ENCODE measurements at regions not wholly inside any gene's neighbourhood (a gene's known extent, or its start where the extent isn't known, plus 50 kb on each side); places are given as distances from the start of the nearest gene placed in this dataset.
"Not testable (repeated sequence)": the region's sequence is repeated elsewhere in the genome, so short reads cannot be mapped to it uniquely, and the experiment has no call there.

- peaks cover 21% of the 10 kb centered on the region for H3K27me3 ChIP-seq (ENCODE audit: control insufficient read depth, insufficient read depth, low read length, poor library complexity, severe bottlenecking)
- Mint-ChIP-seq H3K4me3 (no peak overlapping the region), H3K27ac (no peak overlapping the region), H3K9me3 (peaks cover 7% of the 10 kb centered on the region), H3K27me3 (ENCODE audit: insufficient read depth) (peaks cover 22% of the 10 kb centered on the region), H3K4me1 (no peaks in the 10 kb centered on the region), H3K36me3 (ENCODE audit: low read depth) (no peaks in the 10 kb centered on the region)
- H3K27ac ChIP-seq (ENCODE audit: low read depth, low read length), result no peak overlapping the region
- no peak overlapping the region for H3K4me3 ChIP-seq (ENCODE audit: low read length)
- 83 to 91% methylated on average over 2 to 4 of the region's 4 CpGs for WGBS, 2 experiments (ENCODE audit: insufficient coverage in 1 of 2, insufficient read length in 1 of 2)
- H3K4me1 ChIP-seq (ENCODE audit: control insufficient read depth, insufficient read depth, low read length), result no peaks in the 10 kb centered on the region
- peaks cover 9% of the 10 kb centered on the region for H3K9me3 ChIP-seq (ENCODE audit: control insufficient read depth, low read length)
- H3K36me3 ChIP-seq (ENCODE audit: control insufficient read depth, insufficient read depth, low read length), result no peaks in the 10 kb centered on the region
- no peak for DNase-seq
- no peak for TF ChIP-seq CTCF (conservative IDR thresholded peaks at IDR 0.05)
- H3K9ac ChIP-seq (ENCODE audit: extremely low read depth, low read length, poor library complexity, severe bottlenecking), result no peak overlapping the region
Measured at GRCh38 chr3:184502123-184502667, 59.4 kb upstream of the EPHB3 start.

- peaks cover 23% of the 10 kb centered on the region for H3K27me3 ChIP-seq (ENCODE audit: control insufficient read depth, insufficient read depth, low read length, poor library complexity, severe bottlenecking)
- DNase-seq; H3K9me3 Mint-ChIP-seq; H3K27ac ChIP-seq (ENCODE audit: low read depth, low read length); H3K4me1 Mint-ChIP-seq; H3K9me3 ChIP-seq (ENCODE audit: control insufficient read depth, low read length); H3K36me3 Mint-ChIP-seq (ENCODE audit: low read depth); H3K27ac Mint-ChIP-seq; H3K4me3 ChIP-seq (ENCODE audit: low read length); H3K36me3 ChIP-seq (ENCODE audit: control insufficient read depth, insufficient read depth, low read length); H3K9ac ChIP-seq (ENCODE audit: extremely low read depth, low read length, poor library complexity, severe bottlenecking); H3K4me1 ChIP-seq (ENCODE audit: control insufficient read depth, insufficient read depth, low read length); H3K4me3 Mint-ChIP-seq: not testable (repeated sequence)
- WGBS, 2 experiments (ENCODE audit: insufficient coverage in 1 of 2, insufficient read length in 1 of 2), result 56 to 70% methylated on average over 2 to 4 of the region's 6 CpGs
- H3K27me3 Mint-ChIP-seq (ENCODE audit: insufficient read depth), result peaks cover 24% of the 10 kb centered on the region
Measured at GRCh38 chr3:184502841-184503240, 58.7 kb upstream of the EPHB3 start.

- no peaks in the 10 kb centered on the region for H3K36me3 Mint-ChIP-seq (ENCODE audit: low read depth)
- no peak overlapping the region for H3K9ac ChIP-seq (ENCODE audit: extremely low read depth, low read length, poor library complexity, severe bottlenecking)
- no peaks in the 10 kb centered on the region for H3K36me3 ChIP-seq (ENCODE audit: control insufficient read depth, insufficient read depth, low read length)
- 64 to 67% methylated on average over 2 of the region's 2 CpGs for WGBS, 2 experiments (ENCODE audit: insufficient coverage in 1 of 2, insufficient read length in 1 of 2)
- H3K9me3 ChIP-seq (ENCODE audit: control insufficient read depth, low read length), result peaks cover 9% of the 10 kb centered on the region
- no peak overlapping the region for H3K27ac Mint-ChIP-seq
- DNase-seq, result no peak
- no peaks in the 10 kb centered on the region for H3K4me1 ChIP-seq (ENCODE audit: control insufficient read depth, insufficient read depth, low read length)
- peak; percentile 23 for TF ChIP-seq CTCF (conservative IDR thresholded peaks at IDR 0.05)
- peaks cover 32% of the 10 kb centered on the region for H3K27me3 Mint-ChIP-seq (ENCODE audit: insufficient read depth)
- no peak overlapping the region for H3K4me3 Mint-ChIP-seq
- H3K4me3 ChIP-seq (ENCODE audit: low read length), result no peak overlapping the region
- H3K27ac ChIP-seq (ENCODE audit: low read depth, low read length), result no peak overlapping the region
- H3K27me3 ChIP-seq (ENCODE audit: control insufficient read depth, insufficient read depth, low read length, poor library complexity, severe bottlenecking), result peaks cover 23% of the 10 kb centered on the region
- peaks cover 7% of the 10 kb centered on the region for H3K9me3 Mint-ChIP-seq
- no peaks in the 10 kb centered on the region for H3K4me1 Mint-ChIP-seq
Measured at GRCh38 chr3:184503647-184504046, 57.9 kb upstream of the EPHB3 start.
